ENCODE measurements at regions not wholly inside any gene's neighbourhood (a gene's known extent, or its start where the extent isn't known, plus 50 kb on each side); places are given as distances from the start of the nearest gene placed in this dataset.

- Mint-ChIP-seq H3K4me3 (no peak overlapping the region), H3K9me3 (peaks cover 23% of the 10 kb centered on the region), H3K4me1 (ENCODE audit: unreplicated experiment) (peaks cover 31% of the 10 kb centered on the region), H3K36me3 (no peaks in the 10 kb centered on the region), H3K27me3 (peaks cover 2% of the 10 kb centered on the region), H3K27ac (no peak overlapping the region)
- no peak for DNase-seq (ENCODE audit: extremely low spot score, unreplicated experiment)
- no peak for TF ChIP-seq CTCF (conservative IDR thresholded peaks at IDR 0.05)
Observed at GRCh38 chr4:38233727-38234480, 273.7 kb downstream of the PTTG2 start.

GRCh38 chr4:38235354-38235753 lies 275.2 kb downstream of the PTTG2 start:
- Mint-ChIP-seq H3K36me3 (no peaks in the 10 kb centered on the region), H3K4me3 (no peak overlapping the region), H3K27ac (no peak overlapping the region), H3K27me3 (peaks cover 2% of the 10 kb centered on the region), H3K9me3 (peaks cover 23% of the 10 kb centered on the region), H3K4me1 (ENCODE audit: unreplicated experiment) (peaks cover 22% of the 10 kb centered on the region)
- TF ChIP-seq CTCF (conservative IDR thresholded peaks at IDR 0.05) = no peak
- no peak for DNase-seq (ENCODE audit: extremely low spot score, unreplicated experiment)

- no peak for TF ChIP-seq CTCF (conservative IDR thresholded peaks at IDR 0.05)
- no peak overlapping the region for H3K4me3 Mint-ChIP-seq
- H3K36me3 Mint-ChIP-seq = no peaks in the 10 kb centered on the region
- peaks cover 23% of the 10 kb centered on the region for H3K9me3 Mint-ChIP-seq
- no peak overlapping the region for H3K27ac Mint-ChIP-seq
- no peak for DNase-seq (ENCODE audit: extremely low spot score, unreplicated experiment)
- peaks cover 15% of the 10 kb centered on the region for H3K4me1 Mint-ChIP-seq (ENCODE audit: unreplicated experiment)
- H3K27me3 Mint-ChIP-seq = peaks cover 2% of the 10 kb centered on the region
Observed at GRCh38 chr4:38236003-38236402, 275.8 kb downstream of the PTTG2 start.

GRCh38 chr4:38236503-38236902 lies 276.3 kb downstream of the PTTG2 start:
- no peak for DNase-seq (ENCODE audit: extremely low spot score, unreplicated experiment)
- Mint-ChIP-seq H3K27ac (no peak overlapping the region), H3K9me3 (peaks cover 22% of the 10 kb centered on the region), H3K27me3 (peaks cover 2% of the 10 kb centered on the region), H3K4me1 (ENCODE audit: unreplicated experiment) (peaks cover 10% of the 10 kb centered on the region), H3K4me3 (no peak overlapping the region), H3K36me3 (no peaks in the 10 kb centered on the region)
- TF ChIP-seq CTCF (conservative IDR thresholded peaks at IDR 0.05) = no peak

- H3K27me3 Mint-ChIP-seq = peaks cover 2% of the 10 kb centered on the region
- H3K36me3 Mint-ChIP-seq = no peaks in the 10 kb centered on the region
- H3K27ac Mint-ChIP-seq = no peak overlapping the region
- DNase-seq (ENCODE audit: extremely low spot score, unreplicated experiment) = no peak
- TF ChIP-seq CTCF (conservative IDR thresholded peaks at IDR 0.05) = no peak
- H3K9me3 Mint-ChIP-seq = peaks cover 19% of the 10 kb centered on the region
- no peak overlapping the region for H3K4me3 Mint-ChIP-seq
- H3K4me1 Mint-ChIP-seq (ENCODE audit: unreplicated experiment) = peaks cover 8% of the 10 kb centered on the region
Observed at GRCh38 chr4:38237139-38237538, 276.9 kb downstream of the PTTG2 start.

All from type B pancreatic cell (in vitro differentiated cells).